Stimulated activated CD4-positive, alpha-beta T cell treated with anti-CD3 and anti-CD28 coated beads, Interleukin-4, amount 100 ng/mL, for 48 hours (primary cell): ENCODE measurements at regions not wholly inside any gene's neighbourhood (a gene's known extent, or its start where the extent isn't known, plus 50 kb on each side); places are given as distances from the start of the nearest gene placed in this dataset.
"Not testable (repeated sequence)": the region's sequence is repeated elsewhere in the genome, so short reads cannot be mapped to it uniquely, and the experiment has no call there.

Experiments
- DNase-seq, 2 donors: peaks; one replicate each; pipeline ENCODE4 v3.0.0-alpha.2; 2020; ENCODE audit warnings: low read depth in 2 of 2

- DNase-seq = no peak
Measured at GRCh38 chr22:22372086-22372485, 127.5 kb downstream of the VPREB1 start.

GRCh38 chr22:22374163-22374562 lies 129.6 kb downstream of the VPREB1 start:
- no peak for DNase-seq

GRCh38 chr22:22374579-22374978 lies 130.0 kb downstream of the VPREB1 start:
- no peak for DNase-seq

GRCh38 chr22:22375576-22376351 lies 131.2 kb downstream of the VPREB1 start:
- DNase-seq = no peak

- DNase-seq = no peak
Measured at GRCh38 chr22:22376352-22376706, 131.7 kb downstream of the VPREB1 start.

- not testable (repeated sequence) for DNase-seq
Measured at GRCh38 chr22:22376884-22377283, 131.7 kb downstream of the ZNF280B start.

- no peak for DNase-seq
Measured at GRCh38 chr22:22377335-22377734, 131.2 kb downstream of the ZNF280B start.

GRCh38 chr22:22378446-22379415 lies 129.8 kb downstream of the ZNF280B start:
- no peak for DNase-seq

GRCh38 chr22:22380098-22381030 lies 128.2 kb downstream of the ZNF280B start:
- no peak for DNase-seq

GRCh38 chr22:22381292-22381691 lies 127.2 kb downstream of the ZNF280B start:
- not testable (repeated sequence) for DNase-seq

- no peak for DNase-seq
Measured at GRCh38 chr22:22384267-22384666, 124.3 kb downstream of the ZNF280B start.

- no peak for DNase-seq
Measured at GRCh38 chr22:22384668-22385244, 123.8 kb downstream of the ZNF280B start.

GRCh38 chr22:22386602-22387385 lies 121.7 kb downstream of the ZNF280B start:
- DNase-seq = no peak

- DNase-seq = no peak
Measured at GRCh38 chr22:22387386-22387736, 121.2 kb downstream of the ZNF280B start.

- no peak for DNase-seq
Measured at GRCh38 chr22:22388090-22388489, 120.5 kb downstream of the ZNF280B start.

- DNase-seq = no peak
Measured at GRCh38 chr22:22388494-22388893, 120.0 kb downstream of the ZNF280B start.

GRCh38 chr22:22389467-22389866 lies 119.1 kb downstream of the ZNF280B start:
- DNase-seq = no peak

GRCh38 chr22:22390989-22391388 lies 117.6 kb downstream of the ZNF280B start:
- no peak for DNase-seq

GRCh38 chr22:22391543-22391942 lies 117.0 kb downstream of the ZNF280B start:
- DNase-seq = no peak

- DNase-seq = no peak
Measured at GRCh38 chr22:22392131-22392530, 116.4 kb downstream of the ZNF280B start.

GRCh38 chr22:22394591-22394990 lies 114.0 kb downstream of the ZNF280B start:
- no peak for DNase-seq
